ENCODE measurements at regions not wholly inside any gene's neighbourhood (a gene's known extent, or its start where the extent isn't known, plus 50 kb on each side); places are given as distances from the start of the nearest gene placed in this dataset.

GRCh38 chr21:16642353-16642752, 870.5 kb upstream of the CXADR start:
- no peak for DNase-seq (ENCODE audit: low read depth)

- DNase-seq (ENCODE audit: low read depth) = no peak
Observed at GRCh38 chr21:16644685-16645084, 868.2 kb upstream of the CXADR start.

- DNase-seq (ENCODE audit: low read depth) = no peak
Observed at GRCh38 chr21:16650714-16651366, 862.0 kb upstream of the CXADR start.

- no peak for DNase-seq (ENCODE audit: low read depth)
Observed at GRCh38 chr21:16651956-16652355, 860.9 kb upstream of the CXADR start.

GRCh38 chr21:16663436-16663835, 849.4 kb upstream of the CXADR start:
- no peak for DNase-seq (ENCODE audit: low read depth)

GRCh38 chr21:16667395-16667794, 845.4 kb upstream of the CXADR start:
- DNase-seq (ENCODE audit: low read depth) = no peak

- DNase-seq (ENCODE audit: low read depth) = no peak
Observed at GRCh38 chr21:16674949-16675348, 837.9 kb upstream of the CXADR start.

- no peak for DNase-seq (ENCODE audit: low read depth)
Observed at GRCh38 chr21:16676391-16676790, 836.5 kb upstream of the CXADR start.

- no peak for DNase-seq (ENCODE audit: low read depth)
Observed at GRCh38 chr21:16678429-16679160, 834.2 kb upstream of the CXADR start.

GRCh38 chr21:16695074-16695473, 817.8 kb upstream of the CXADR start:
- DNase-seq (ENCODE audit: low read depth) = no peak

GRCh38 chr21:16707274-16707673, 805.6 kb upstream of the CXADR start:
- no peak for DNase-seq (ENCODE audit: low read depth)

GRCh38 chr21:16708101-16708835, 804.6 kb upstream of the CXADR start:
- DNase-seq (ENCODE audit: low read depth) = no peak

GRCh38 chr21:16709866-16710550, 802.8 kb upstream of the CXADR start:
- no peak for DNase-seq (ENCODE audit: low read depth)

GRCh38 chr21:16711757-16712156, 801.1 kb upstream of the CXADR start:
- no peak for DNase-seq (ENCODE audit: low read depth)

- no peak for DNase-seq (ENCODE audit: low read depth)
Observed at GRCh38 chr21:16713331-16714117, 799.3 kb upstream of the CXADR start.

GRCh38 chr21:16740511-16740910, 772.3 kb upstream of the CXADR start:
- no peak for DNase-seq (ENCODE audit: low read depth)

GRCh38 chr21:16741141-16741665, 771.6 kb upstream of the CXADR start:
- no peak for DNase-seq (ENCODE audit: low read depth)

- DNase-seq (ENCODE audit: low read depth) = no peak
Observed at GRCh38 chr21:16742131-16742641, 770.7 kb upstream of the CXADR start.

- no peak for DNase-seq (ENCODE audit: low read depth)
Observed at GRCh38 chr21:16742741-16743140, 770.1 kb upstream of the CXADR start.

- DNase-seq (ENCODE audit: low read depth) = no peak
Observed at GRCh38 chr21:16743317-16743716, 769.5 kb upstream of the CXADR start.

- no peak for DNase-seq (ENCODE audit: low read depth)
Observed at GRCh38 chr21:16750926-16751325, 761.9 kb upstream of the CXADR start.

Data from stimulated activated CD8-positive, alpha-beta memory T cell treated with anti-CD3 and anti-CD28 coated beads, Interleukin-4, amount 100 ng/mL, for 24 hours (primary cell).